Osteoblast (primary cell): ENCODE measurements at regions not wholly inside any gene's neighbourhood (a gene's known extent, or its start where the extent isn't known, plus 50 kb on each side); places are given as distances from the start of the nearest gene placed in this dataset.

Source experiments
- DNase-seq: peaks from one replicate; pipeline ENCODE4 v3.0.0; 2011; ENCODE audit warnings: low spot score, mixed read lengths; ENCODE audit not compliant: insufficient read length; ENCODE audit errors: missing footprints
- H2AFZ ChIP-seq: 2 replicates; pipeline ENCODE4 v1.6.0; 2011; ENCODE audit warnings: mild to moderate bottlenecking, low read length
- H3K27ac ChIP-seq: 2 replicates; pipeline ENCODE4 v1.5.1; 2011; ENCODE audit warnings: mild to moderate bottlenecking, low read depth, low read length, moderate library complexity
- H3K27me3 ChIP-seq: 2 replicates; pipeline ENCODE4 v1.6.0; 2012; ENCODE audit warnings: mild to moderate bottlenecking, control low read depth, inconsistent platforms, low read length, moderate library complexity; ENCODE audit not compliant: insufficient read depth
- H3K36me3 ChIP-seq: 2 replicates; pipeline ENCODE4 v1.5.1; 2011; ENCODE audit warnings: mild to moderate bottlenecking, low read length, control low read depth, moderate library complexity; ENCODE audit not compliant: insufficient read depth
- H3K4me1 ChIP-seq: 2 replicates; pipeline ENCODE4 v1.5.1; 2011; ENCODE audit warnings: mild to moderate bottlenecking, low read length, control low read depth, moderate library complexity; ENCODE audit not compliant: insufficient read depth
- H3K4me2 ChIP-seq: 2 replicates; pipeline ENCODE4 v1.6.0; 2011; ENCODE audit warnings: mild to moderate bottlenecking, low read length; ENCODE audit not compliant: insufficient read depth
- H3K4me3 ChIP-seq: fragments of 200-600 bp; sonication (generic); 3 replicates; pipeline ENCODE4 v1.5.1; 2012; ENCODE audit warnings: mild to moderate bottlenecking, low read length, inconsistent platforms; ENCODE audit not compliant: insufficient read depth
- H3K79me2 ChIP-seq: 2 replicates; pipeline ENCODE4 v1.6.0; 2012; ENCODE audit warnings: mild to moderate bottlenecking, low read length, control low read depth, inconsistent platforms; ENCODE audit not compliant: insufficient read depth
- H3K9me3 ChIP-seq: 2 replicates; pipeline ENCODE4 v1.5.1; 2011; ENCODE audit warnings: low read depth, low read length, control low read depth
- H4K20me1 ChIP-seq: 2 replicates; pipeline ENCODE4 v1.6.0; 2012; ENCODE audit warnings: mild to moderate bottlenecking, low read length, control low read depth; ENCODE audit not compliant: insufficient read depth
- TF ChIP-seq, protein P1 (sequence below): IDR thresholded peaks from 2 replicates; pipeline ENCODE4 v1.5.1; 2011; ENCODE audit warnings: mild to moderate bottlenecking, low read depth, low read length, moderate library complexity; ENCODE audit errors: extremely low read depth

DNA sequence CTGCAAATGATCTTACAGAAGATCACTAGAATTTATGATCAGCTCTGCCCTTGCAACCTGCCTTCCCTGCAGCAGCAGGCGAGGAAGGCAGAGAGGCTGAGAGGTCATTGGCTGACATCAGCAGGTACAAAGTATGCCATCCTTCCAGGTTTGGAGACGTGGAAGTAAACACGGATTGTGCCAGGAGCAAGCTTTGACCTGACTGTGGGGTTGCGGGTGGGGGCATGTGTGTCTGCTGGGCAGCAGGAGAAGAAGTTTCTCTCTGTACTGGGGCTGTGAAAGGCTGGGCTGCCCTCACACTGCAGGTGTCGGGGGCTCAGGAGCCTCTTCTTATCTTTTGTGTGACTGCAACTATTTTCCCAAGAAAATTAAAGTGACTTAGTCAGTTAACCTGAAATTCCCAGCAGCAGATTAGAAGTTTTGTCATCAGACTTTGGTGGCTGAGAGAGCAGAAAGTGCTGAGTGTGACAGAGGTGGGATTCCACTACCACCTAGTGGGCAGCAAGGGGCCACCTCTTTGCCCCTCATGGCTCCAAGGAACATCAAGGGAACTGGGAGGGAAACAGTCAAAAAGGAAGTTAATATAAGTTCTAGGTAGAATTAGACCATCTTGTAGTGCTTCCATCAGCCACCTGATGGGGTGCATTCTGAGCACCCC lies 565.9 kb downstream of the ETS1 start:
- H3K79me2 ChIP-seq, result no peaks in the 10 kb centered on the region
- H4K20me1 ChIP-seq, result no peaks in the 10 kb centered on the region
- H3K27me3 ChIP-seq, result no peaks in the 10 kb centered on the region
- DNase-seq, result no peak
- H2AFZ ChIP-seq, result no peak overlapping the region
- TF ChIP-seq, protein P1, sequence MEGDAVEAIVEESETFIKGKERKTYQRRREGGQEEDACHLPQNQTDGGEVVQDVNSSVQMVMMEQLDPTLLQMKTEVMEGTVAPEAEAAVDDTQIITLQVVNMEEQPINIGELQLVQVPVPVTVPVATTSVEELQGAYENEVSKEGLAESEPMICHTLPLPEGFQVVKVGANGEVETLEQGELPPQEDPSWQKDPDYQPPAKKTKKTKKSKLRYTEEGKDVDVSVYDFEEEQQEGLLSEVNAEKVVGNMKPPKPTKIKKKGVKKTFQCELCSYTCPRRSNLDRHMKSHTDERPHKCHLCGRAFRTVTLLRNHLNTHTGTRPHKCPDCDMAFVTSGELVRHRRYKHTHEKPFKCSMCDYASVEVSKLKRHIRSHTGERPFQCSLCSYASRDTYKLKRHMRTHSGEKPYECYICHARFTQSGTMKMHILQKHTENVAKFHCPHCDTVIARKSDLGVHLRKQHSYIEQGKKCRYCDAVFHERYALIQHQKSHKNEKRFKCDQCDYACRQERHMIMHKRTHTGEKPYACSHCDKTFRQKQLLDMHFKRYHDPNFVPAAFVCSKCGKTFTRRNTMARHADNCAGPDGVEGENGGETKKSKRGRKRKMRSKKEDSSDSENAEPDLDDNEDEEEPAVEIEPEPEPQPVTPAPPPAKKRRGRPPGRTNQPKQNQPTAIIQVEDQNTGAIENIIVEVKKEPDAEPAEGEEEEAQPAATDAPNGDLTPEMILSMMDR, result peak; percentile 51
- no peak overlapping the region for H3K4me2 ChIP-seq
- peaks cover 8% of the 10 kb centered on the region for H3K4me1 ChIP-seq
- no peaks in the 10 kb centered on the region for H3K36me3 ChIP-seq
- H3K27ac ChIP-seq, result no peak overlapping the region
- no peak overlapping the region for H3K4me3 ChIP-seq
- H3K9me3 ChIP-seq, result no peaks in the 10 kb centered on the region

DNA sequence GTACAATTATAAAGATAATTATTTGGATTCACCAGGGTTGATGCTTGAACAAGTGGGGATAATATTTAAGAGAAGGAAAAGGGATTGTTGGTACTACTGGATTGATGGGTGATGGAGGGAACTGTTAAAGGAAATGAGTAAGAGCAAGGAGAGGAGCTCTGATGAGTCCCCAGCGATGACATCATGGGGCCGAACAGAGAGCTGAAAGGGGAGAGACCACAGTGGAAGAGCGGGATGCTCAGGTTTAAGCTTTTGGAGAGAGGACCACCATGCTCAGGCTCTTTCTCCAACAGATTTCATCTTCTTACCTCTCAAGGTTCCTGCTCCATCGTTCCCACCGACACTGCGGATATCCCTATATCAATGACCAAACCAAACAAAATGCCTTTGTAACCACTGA lies 568.7 kb downstream of the ETS1 start:
- H3K36me3 ChIP-seq, result no peaks in the 10 kb centered on the region
- H3K4me3 ChIP-seq, result no peak overlapping the region
- H2AFZ ChIP-seq, result no peak overlapping the region
- DNase-seq, result no peak
- no peak overlapping the region for H3K27ac ChIP-seq
- no peaks in the 10 kb centered on the region for H3K4me1 ChIP-seq
- no peaks in the 10 kb centered on the region for H3K9me3 ChIP-seq
- no peak overlapping the region for H3K4me2 ChIP-seq
- no peaks in the 10 kb centered on the region for H4K20me1 ChIP-seq
- H3K27me3 ChIP-seq, result no peaks in the 10 kb centered on the region
- H3K79me2 ChIP-seq, result no peaks in the 10 kb centered on the region
- TF ChIP-seq, protein P1, result no peak

DNA sequence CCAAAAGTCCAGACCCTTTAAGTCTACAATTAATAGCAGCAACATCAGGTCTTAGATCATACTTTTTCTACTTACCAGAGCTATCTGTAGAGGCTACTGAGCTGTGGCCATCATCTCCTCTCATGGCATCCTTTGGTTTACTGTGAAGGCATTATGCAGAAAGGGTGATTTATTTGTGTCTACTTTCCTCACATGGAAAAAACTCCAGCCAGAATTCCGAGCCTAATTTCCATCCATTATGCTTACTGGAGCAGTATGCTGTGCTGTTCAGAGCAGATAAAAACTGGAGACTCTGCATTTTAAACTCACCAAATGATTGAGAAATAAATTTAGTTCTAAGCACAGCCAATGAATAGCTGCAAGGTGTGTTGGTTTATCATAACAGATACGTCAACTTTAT lies 581.8 kb downstream of the ETS1 start:
- H3K36me3 ChIP-seq, result no peaks in the 10 kb centered on the region
- no peaks in the 10 kb centered on the region for H3K4me1 ChIP-seq
- no peaks in the 10 kb centered on the region for H4K20me1 ChIP-seq
- no peak overlapping the region for H3K27ac ChIP-seq
- H3K4me3 ChIP-seq, result no peak overlapping the region
- H2AFZ ChIP-seq, result no peak overlapping the region
- DNase-seq, result no peak
- no peak overlapping the region for H3K4me2 ChIP-seq
- H3K9me3 ChIP-seq, result no peaks in the 10 kb centered on the region
- no peaks in the 10 kb centered on the region for H3K27me3 ChIP-seq
- TF ChIP-seq, protein P1, result no peak
- H3K79me2 ChIP-seq, result no peaks in the 10 kb centered on the region

DNA sequence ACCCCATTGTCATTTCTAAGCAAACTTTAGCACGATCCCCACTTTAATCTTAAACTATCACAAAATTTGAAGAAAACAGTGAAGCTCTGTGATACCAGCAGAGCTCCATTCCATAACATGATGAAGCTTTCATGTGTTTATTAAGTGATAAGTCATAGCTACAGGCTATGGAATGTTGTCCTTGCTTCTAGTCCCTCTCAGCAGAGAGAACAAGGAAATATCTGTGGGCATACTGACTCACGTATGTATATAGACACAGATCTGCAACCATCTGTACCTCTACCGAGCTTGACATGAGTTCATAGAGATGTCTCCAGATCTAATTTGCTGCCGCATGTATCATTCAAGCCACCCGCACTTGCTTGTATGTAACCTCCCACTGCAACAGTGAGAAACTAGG lies 588.9 kb downstream of the ETS1 start:
- no peaks in the 10 kb centered on the region for H3K27me3 ChIP-seq
- H2AFZ ChIP-seq, result no peak overlapping the region
- no peaks in the 10 kb centered on the region for H4K20me1 ChIP-seq
- H3K9me3 ChIP-seq, result no peaks in the 10 kb centered on the region
- H3K79me2 ChIP-seq, result no peaks in the 10 kb centered on the region
- H3K36me3 ChIP-seq, result no peaks in the 10 kb centered on the region
- peak; percentile 15 for DNase-seq
- H3K27ac ChIP-seq, result no peak overlapping the region
- H3K4me3 ChIP-seq, result no peak overlapping the region
- no peak overlapping the region for H3K4me2 ChIP-seq
- H3K4me1 ChIP-seq, result peaks cover 14% of the 10 kb centered on the region
- TF ChIP-seq, protein P1, result no peak
